Erythroblast (primary cell): ENCODE measurements at regions not wholly inside any gene's neighbourhood (a gene's known extent, or its start where the extent isn't known, plus 50 kb on each side); places are given as distances from the start of the nearest gene placed in this dataset.
"Not testable (repeated sequence)": the region's sequence is repeated elsewhere in the genome, so short reads cannot be mapped to it uniquely, and the experiment has no call there.

ENCODE experiments used
- DNase-seq, 2 experiments: peaks; one replicate each; lab custom pipeline; 2025; lab: John Stamatoyannopoulos, UW
- GATA1 ChIP-seq: IDR thresholded peaks from 2 replicates; pipeline ENCODE4 v1.6.1; 2011; ENCODE audit warnings: low read depth, mild to moderate bottlenecking, control low read depth, low read length, moderate library complexity
- POLR2A ChIP-seq: IDR thresholded peaks from 2 replicates; pipeline ENCODE4 v1.6.1; 2011; ENCODE audit warnings: mild to moderate bottlenecking, low read length

DNA sequence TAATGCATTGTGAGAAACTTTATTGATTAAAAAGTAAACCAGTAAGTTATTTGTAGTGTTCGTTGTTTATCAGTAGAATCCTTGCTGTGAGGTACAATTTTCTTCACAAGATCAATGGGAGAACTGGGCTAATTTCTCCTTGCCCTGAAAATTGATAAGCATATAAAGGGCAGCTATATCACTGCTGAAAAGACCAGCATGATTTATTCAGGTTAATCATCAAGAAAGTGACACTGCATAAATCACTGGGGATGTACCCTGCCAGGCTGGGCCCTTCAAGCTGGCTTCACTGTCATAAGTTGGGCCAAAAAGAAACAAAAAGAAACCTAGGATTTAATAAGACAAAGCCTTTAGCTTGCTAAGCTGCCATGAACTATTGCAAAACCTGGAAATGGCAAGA lies 746.7 kb downstream of the STPG2 start:
- no peak for DNase-seq
- TF ChIP-seq POLR2A: no peak
- TF ChIP-seq GATA1: no peak

DNA sequence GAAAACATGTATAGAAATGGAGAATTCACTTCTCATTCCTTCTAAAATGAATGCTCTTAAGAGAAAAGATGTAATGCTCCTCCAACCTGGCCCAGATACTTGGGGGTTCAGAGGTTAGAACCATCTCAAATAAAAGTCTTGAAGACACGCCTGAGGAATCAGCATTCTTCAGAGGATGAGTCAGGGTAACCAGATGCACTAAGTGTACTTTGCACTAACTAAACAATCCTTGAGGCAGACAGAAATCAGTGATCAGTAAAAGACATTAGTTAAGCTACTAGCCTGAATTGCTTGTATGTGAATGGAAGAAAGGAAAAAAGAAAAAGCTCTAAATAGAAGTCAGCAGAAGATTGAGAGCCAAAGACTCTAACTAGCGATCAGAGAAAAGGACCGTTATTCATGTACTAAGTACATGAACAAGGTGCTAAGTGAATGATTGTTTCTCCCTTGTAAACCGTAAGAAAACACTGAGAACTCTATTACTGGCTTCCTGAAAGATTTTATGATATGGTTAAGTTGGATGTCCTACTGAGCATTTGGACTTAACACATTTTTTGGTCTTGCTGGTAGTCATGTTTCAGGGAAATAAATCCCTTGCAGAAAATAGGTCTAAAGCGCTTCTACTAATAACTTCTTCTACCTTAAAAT lies 738.3 kb downstream of the STPG2 start:
- no peak for TF ChIP-seq GATA1
- no peak for TF ChIP-seq POLR2A
- no peak for DNase-seq

DNA sequence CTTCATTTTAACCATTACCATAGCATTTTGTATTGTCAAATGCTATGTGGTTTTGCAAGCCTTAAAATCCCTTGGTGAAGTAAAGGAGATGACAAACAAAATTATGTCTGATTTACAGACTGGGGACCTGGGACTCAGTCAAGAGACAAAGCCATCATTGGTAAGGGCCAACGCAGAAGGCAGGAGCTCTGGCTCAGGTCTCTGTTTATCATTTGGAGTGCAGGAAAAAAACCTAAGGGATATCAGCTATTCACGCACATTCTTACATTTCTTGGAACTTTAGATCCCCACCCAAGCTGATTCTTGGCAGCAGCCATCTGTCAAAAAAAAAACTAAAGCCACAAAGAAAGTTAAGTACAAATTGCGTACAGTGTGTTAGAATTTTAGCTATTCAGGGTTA lies 731.9 kb downstream of the STPG2 start:
- no peak for TF ChIP-seq GATA1
- TF ChIP-seq POLR2A: no peak
- DNase-seq: no peak

DNA sequence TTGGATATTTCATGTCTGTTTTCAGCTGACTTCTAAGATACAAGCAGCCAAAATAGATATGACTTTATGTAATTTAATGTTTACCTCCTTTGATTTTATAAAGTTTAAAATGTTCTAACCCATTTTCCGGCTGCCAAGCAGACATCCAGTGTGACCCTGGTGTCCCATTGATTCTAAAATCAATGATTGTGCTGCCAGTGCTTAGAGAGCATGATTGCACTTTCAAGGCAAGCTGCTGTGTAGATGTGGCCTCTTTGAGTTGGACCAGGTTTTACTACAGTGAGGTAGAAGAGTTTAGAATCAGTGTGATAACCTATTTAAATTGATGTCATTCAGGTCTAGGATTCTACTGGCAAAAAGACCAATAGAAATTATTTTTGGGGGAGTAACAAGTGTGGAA lies 730.9 kb downstream of the STPG2 start:
- TF ChIP-seq GATA1: no peak
- TF ChIP-seq POLR2A: no peak
- DNase-seq: no peak

DNA sequence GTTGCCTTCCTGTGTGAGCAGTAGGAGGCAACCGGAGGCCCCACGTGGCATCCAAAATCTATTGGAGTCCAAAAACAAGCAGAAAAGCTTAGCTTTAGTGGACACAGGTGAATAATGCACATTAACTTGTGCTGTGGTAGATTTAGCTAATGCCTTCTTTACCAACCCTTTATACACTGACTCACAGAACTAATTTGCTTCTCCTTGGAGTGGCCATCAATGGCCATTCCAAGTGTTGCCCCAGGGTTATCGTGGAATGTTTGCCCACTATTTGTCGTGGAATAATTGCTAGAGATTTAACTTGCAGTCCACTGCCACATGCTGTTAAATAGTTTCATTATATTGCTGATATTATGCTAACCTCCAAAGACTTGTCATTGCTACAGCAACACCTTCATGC lies 729.1 kb downstream of the STPG2 start:
- TF ChIP-seq POLR2A: no peak
- no peak for TF ChIP-seq GATA1
- no peak for DNase-seq

DNA sequence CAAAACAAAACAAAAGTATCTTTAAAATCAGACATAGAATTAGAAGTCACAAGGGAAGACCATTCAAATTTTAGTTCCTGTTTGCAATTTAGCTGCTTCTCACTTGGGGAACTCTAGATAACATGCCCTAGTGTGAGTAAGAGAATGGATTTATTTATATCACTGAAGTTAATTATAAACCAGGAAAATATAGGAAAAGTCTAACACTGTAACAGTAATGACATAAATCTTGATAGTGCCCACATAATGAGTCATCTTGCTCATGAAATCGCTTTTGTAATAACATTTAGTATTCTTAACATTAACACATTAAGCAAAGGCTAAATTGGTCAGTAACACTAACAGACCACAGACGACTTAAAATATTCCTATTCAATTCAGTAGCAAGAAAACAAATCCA lies 710.7 kb downstream of the STPG2 start:
- TF ChIP-seq POLR2A (no peak), GATA1 (no peak)
- no peak for DNase-seq

DNA sequence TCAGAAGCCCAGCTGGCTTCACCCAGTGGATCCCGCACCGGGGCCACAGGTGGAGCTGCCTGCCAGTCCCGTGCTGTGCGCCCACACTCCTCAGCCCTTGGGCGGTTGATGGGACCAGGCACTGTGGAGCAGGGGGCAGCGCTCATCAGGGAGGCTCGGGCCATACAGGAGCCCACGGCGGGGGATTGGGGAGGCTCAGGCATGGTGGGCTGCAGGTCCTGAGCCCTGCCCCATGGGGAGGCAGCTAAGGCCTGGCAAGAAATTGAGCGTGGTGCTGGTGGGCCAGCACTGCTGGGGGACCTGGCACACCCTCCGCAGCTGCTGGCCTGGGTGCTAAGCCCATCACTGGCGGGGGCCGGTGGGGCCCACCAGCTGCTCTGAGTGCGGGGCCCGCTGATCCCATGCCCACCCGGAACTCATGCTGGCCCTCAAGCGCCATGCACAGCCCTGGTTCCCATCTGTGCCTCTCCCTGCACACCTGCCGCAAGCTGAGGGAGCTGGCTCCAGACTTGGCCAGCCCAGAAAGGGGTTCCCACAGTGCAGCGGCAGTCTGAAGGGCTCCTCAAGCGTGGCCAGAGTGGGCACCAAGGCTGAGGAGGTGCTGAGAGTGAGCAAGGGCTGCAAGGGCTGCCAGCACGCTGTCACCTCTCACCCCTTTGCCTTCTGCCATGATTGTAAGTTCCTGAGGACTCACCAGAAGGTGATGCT lies 705.1 kb downstream of the STPG2 start:
- DNase-seq: not testable (repeated sequence)

DNA sequence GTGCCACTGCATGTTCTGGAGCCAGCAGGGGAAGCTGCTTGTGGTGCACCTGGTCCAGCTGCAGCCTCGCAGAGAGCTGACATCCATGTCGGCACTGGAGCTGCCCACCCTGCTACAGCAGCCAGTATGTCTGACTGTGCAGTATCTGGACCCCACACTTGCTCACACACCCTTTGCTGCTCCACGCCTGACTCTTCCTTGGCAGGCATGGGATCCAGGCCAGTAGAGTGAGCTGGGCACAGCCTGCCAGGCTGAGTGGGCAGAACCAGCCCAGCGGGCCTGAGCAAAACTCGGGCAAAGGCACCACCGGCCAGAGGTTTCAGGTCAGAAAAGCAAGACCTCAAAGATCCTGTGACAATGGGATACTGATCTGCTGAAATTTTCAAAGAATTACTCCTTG lies 690.1 kb downstream of the STPG2 start:
- no peak for TF ChIP-seq POLR2A
- TF ChIP-seq GATA1: no peak
- DNase-seq: no peak

DNA sequence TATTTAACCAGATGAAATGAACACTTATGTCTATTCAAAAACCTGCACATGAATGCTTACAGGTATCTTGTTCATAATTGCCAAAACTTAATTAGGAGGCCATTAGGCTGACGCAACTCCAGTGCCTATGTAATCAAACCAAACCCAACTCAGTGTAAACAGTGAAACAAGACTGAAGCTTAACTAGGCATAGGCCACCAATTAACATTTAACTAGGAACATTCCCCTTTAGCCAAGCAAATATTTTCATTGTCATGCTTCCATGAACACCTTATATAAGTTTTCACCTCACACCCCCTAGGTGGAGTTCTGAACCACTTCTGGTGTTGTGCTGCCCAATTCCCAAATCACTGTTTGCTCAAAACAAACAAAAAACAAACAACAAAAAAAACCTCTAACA lies 686.0 kb downstream of the STPG2 start:
- TF ChIP-seq POLR2A (no peak), GATA1 (no peak)
- no peak for DNase-seq

DNA sequence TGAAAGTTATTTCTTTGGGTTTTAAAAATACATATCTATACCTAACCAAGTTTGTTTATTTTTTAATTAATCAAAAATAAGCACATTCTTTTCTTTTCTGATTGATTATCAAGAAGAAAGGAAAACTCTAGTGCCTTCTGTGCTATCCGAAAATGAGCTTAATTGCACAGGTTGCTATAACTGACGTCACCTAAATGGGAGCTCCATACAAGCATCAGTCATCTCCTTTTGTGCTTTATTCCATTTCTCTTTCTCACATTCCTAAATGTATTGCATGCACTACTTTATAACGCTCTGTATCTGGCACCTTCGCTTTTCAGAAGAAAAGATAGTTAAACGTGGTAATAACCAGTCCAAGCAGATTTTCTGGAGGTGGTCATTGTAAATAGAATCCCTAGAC lies 675.0 kb downstream of the STPG2 start:
- no peak for DNase-seq
- TF ChIP-seq GATA1 (no peak), POLR2A (no peak)

DNA sequence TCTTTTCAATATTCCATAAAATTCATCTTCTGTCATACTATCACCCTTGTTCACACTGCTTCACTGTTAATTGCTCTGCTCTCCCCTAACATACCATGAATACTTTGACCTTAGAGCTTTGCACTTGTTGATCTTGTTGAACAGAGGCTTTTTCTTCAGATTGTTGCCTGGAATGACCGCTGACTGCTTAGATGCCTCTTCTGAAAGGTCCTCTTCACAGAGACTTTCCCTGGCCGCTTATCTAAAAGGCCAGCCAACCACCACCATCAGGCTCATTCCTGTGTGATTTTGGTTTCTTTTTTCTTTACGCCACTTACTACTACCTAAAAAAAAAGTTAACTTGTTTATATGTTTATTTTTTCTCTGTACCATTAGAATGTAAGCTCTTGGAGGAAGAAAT lies 667.7 kb downstream of the STPG2 start:
- no peak for TF ChIP-seq POLR2A
- TF ChIP-seq GATA1: no peak
- no peak for DNase-seq

DNA sequence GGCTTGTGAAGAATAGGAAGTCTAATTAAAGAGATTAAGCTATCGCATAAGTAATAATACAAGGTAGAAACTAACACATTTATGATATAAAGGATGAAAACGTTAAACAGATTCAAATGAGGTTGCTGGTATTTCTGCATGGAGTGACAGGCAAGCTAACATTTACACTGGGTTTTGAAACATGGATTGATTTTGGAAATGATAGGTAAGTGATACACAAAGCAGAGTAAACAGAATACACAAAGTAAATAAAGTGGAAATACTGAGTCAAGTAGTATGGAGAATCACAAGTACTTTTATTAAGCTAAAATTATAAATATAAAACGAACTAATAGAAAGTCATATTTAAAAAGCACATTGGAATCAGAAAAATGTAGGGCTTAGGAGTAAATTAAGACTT lies 665.3 kb downstream of the STPG2 start:
- TF ChIP-seq GATA1: no peak
- no peak for DNase-seq

DNA sequence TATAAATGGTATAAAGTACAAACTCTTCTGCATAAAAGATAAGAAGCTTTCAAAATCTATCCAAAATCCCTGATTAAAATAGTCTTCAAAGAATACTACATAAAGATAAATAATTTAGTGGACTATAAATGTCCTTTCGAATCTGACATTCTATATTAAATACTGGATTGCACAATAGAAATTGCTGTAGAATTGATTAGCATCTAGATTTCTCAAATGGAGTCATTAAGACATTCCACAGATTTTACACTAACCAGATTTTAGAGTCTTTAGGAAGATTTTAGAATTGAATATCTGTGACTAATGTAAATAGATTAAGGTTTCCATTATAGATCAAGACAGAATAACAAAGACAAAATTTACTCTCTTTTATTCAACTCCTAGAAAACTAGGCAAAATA lies 663.9 kb downstream of the STPG2 start:
- no peak for DNase-seq
- no peak for TF ChIP-seq GATA1
- no peak for TF ChIP-seq POLR2A

DNA sequence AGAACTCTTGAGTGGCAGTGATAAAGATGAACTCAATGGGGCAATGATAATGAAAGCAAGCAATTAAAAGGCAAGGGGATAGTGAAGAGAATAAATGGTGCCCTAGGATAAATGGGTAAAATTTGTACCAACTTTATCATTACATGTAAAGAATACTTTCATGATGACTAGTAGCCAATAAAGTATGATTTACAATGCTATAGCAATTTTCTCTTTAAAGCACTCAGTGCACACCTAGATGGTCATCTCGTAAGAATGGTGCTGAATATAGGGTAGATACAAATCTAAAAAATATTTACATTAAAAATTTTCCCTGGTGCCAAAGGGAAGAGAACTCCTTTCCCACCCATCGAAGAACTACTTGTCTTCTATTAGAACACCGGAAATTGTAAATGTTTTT lies 651.4 kb downstream of the STPG2 start:
- no peak for TF ChIP-seq POLR2A
- no peak for TF ChIP-seq GATA1
- no peak for DNase-seq
